ENCODE measurements at regions not wholly inside any gene's neighbourhood (a gene's known extent, or its start where the extent isn't known, plus 50 kb on each side); places are given as distances from the start of the nearest gene placed in this dataset.
"Not testable (repeated sequence)": the region's sequence is repeated elsewhere in the genome, so short reads cannot be mapped to it uniquely, and the experiment has no call there.

GRCh38 chr3:81363816-81364215, 397.6 kb downstream of the GBE1 start:
- DNase-seq: no peak

DNA sequence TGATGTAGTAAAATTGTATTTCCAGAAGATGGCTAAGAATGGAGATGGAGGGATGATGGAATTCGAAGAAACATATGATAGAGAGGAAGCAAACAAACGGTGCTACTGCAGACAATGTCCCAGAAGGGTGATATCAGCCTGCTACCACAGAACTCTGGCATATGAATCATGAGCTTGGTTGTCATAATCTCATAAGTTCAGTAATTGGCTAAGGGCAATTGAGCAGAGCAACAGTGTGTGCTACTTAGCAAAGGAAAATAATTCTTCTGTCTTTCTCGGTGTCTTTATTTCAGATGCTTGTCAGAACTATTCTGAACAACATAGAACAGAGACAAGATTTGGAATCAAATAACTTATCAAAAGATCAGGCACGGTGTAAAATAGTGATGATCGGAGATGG, 407.3 kb downstream of the GBE1 start:
- DNase-seq: no peak

GRCh38 chr3:81352867-81353266, 408.6 kb downstream of the GBE1 start:
- no peak for DNase-seq

GRCh38 chr3:81349816-81350340, 411.6 kb downstream of the GBE1 start:
- no peak for DNase-seq

DNA sequence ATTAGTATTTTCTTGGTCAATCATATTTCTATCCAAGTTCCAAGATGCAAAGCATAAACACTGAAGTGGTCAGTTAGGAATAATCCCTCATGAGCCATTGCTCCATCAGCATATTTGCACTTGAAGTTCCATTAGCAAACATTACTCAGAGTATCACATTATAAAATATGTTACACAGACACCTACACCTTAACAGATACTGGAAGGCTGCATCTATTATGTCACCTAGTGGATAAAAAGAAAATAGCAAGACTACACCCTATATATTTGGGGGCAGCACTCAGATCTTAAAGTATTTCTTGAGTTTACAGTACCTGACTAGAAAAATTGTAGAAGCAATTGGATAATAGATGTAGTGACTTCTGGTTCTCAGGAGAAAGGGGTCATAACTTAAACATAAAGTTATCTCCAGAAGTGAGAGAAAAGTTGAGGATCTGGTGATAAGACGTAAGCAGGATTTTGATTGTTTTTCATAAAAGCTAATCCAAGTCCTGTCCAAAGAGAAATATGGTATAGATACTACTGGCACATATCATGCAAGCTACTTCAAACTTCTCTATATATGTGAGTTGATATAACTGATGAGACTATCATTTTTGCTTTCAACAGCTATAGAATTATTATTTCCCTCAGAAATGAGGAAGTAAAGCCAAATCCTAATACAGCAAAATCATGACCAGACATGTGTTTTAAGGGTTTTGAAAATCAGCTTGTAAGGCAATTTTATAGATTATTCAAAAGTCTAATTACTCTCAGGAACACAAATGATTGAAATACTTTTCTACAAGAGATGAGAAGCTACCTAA, 422.2 kb downstream of the GBE1 start:
- no peak for DNase-seq

DNA sequence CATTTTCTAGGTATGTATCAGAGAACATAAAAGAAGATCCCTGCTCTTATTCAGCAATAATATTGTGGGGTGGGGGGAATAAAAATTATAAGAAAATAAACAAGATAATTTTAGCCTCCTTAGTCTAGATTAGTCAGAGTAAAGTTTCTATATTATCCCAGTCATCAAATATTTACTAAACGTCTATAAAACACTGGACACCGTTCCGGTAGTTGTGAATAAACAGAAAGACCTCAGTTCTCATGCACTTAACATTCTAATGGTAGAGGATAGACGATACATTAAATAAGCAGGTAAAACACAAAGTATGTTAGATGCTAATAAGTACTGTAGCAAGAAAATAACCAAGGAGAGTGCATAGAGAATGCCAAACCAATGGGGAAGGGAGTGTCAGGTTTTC, 425.0 kb downstream of the GBE1 start:
- DNase-seq: no peak

DNA sequence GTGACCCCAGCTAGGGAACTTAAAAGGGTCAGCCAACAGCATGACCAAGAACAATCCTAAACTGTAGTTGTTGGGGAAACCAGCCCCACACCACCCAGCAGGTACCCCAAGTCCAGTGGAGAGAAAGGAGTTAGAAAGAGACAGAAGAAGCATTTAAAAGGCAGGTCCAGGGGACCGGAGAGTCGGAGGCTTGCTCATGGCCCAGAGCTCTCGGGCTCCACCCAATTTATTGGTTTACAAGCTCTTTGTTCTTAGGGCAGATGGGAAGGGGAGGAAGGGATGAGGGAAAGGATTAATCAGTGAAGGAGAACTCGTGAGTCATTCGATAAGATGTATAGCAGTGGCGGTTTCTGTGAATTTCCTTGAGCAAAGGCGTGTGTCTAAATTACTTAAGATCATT, 431.6 kb downstream of the GBE1 start:
- DNase-seq: not testable (repeated sequence)

DNA sequence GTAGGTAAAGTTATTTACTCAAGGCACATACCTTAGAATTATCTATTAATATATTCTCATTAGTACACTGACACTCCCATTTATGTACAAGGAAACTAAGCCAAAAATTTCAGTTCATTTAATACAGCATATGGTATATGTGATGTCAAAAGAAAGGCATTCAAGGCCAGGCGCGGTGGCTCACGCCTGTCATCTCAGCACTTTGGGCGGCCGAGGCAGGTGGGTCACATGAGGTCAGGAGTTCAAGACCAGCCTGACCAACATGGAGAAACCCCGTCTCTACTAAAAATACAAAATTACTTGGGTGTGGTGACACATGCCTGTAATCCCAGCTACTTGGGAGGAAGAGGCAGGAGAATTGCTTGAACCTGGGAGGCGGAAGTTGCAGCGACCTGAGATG, 435.2 kb downstream of the GBE1 start:
- DNase-seq: no peak

DNA sequence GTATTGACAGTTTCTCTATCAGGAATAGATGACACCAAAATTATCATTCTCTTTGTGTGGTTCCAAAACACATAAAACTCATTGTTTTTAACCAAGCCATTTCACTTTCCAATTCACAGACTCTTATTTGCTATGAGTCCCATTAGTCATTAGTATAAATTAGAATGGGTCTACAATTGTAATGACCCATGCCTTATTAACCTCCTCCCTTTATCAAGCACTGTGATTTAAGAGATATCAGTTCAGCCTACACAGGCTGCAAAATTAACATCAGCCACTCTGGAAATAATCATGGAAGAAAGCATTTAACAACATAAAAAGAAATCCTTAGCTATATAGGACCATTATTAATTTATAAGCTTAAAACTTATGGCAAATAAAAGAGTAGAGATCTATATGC, 440.6 kb downstream of the GBE1 start:
- no peak for DNase-seq

GRCh38 chr3:81315030-81315429, 446.4 kb downstream of the GBE1 start:
- DNase-seq: no peak

DNA sequence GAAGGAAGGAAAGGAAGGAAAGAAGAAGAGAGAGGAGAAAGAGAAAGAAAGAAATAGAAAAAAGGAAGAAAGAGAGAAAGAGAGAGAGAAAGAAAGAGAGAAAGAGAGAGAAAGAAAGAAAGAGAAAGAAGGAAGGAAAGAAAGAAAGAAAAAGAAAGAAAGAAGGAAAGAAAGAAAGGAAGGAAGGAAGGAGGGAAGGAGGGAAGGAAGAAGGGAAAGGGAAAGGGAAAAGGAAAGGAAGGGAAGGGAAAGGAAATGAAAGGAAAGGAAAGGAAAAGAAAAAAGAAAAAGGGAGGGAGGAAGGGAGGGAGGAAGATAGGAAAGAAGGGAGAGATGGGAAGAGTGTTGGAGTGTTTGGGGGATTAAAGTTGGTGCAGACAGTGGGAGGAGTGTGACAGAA, 450.1 kb downstream of the GBE1 start:
- no peak for DNase-seq

GRCh38 chr3:81308306-81308705, 453.1 kb downstream of the GBE1 start:
- DNase-seq: no peak

DNA sequence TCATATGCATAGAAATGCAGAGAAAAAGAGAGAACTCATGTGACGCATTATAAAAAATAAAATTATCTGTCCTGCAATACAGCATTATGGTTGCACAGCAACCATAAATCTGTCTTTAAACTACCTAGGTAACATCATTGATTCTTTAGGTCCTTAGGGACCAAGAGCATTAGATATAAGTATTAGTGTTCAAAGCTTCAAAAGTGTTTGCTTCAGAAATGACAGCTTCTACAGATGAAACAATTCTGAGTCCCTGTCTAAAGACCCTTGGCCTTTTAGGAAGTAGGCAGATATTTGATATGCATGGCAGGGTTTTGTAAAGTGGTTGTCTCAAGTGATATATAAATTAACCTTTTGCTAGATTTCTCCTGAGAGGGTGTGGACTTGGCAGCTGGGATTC, 454.2 kb downstream of the GBE1 start:
- no peak for DNase-seq

DNA sequence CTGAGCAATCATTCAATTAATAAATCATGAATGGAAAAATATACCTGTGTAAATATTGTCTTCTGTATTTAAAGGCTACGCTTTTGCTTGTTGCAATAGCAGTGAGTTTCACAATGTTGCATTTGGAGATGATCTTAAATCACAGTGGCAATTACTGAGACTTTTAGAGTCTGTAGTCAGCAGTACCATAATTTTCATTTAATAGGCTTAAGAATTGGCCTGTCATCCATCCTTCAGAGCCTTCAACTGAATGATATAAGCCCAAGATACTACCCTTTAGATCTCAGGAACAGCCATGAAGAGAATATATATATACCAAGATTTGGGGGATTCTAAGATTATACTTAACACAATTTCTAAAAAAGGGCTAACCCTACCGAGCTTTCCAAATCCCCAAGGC, 458.1 kb downstream of the GBE1 start:
- no peak for DNase-seq

DNA sequence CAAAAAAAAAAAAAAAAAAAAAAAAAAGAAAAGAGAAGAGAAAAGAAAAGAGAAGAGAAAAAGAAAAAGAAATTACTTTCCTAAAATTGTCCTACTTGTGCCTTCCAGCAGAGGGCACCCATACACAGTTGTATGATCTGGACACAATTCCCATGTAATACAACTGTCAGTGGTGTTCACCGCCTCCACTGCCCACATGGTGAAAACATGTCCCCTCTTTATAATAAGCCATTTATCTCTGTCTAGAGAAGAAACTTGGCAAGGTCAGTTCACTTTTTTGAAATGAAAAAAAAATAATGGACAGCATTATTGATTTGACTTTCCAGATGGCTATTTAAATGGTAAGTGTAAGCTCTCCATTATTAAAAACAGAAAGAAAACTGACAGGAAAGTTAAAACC, 459.4 kb downstream of the GBE1 start:
- no peak for DNase-seq

DNA sequence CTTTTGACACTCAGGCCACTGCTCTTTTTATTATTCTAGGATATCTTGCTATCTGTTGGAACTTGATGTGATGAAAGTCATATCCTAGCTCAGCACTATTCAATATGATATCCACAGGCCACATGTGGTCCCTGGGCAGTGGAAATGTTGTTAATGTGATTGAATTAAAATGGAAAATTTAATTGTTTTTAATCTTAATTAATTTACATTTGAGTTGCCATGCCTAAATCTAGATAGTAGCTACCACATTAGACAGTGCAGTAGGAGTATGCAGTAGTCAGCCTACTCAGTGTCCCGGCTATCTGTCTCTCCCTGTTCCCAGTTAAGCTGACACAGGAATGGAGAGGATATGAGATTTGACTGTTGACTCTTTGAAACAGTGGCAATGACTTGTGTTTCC, 460.2 kb downstream of the GBE1 start:
- DNase-seq: no peak

GRCh38 chr3:81300324-81300927, 461.0 kb downstream of the GBE1 start:
- DNase-seq: no peak

DNA sequence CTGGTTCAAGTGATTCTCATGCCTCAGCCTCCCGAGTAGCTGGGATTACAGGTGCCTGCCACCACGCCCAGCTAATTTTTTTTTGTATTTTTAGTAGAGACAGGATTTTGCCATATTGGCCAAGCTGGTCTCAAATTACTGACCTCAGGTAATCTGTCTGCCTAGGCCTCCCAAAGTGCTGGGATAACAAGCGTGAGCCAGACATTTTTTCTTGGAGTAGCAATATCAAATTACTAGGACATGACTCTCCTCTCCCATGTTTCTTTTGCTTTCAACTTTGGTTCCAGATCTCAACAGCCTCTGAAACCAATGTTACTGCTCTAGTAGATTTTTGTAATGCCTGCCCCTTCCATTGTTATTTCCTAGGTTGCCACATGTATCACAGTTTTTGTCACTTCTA, 462.0 kb downstream of the GBE1 start:
- no peak for DNase-seq

GRCh38 chr3:81295906-81296577, 465.4 kb downstream of the GBE1 start:
- DNase-seq: no peak

DNA sequence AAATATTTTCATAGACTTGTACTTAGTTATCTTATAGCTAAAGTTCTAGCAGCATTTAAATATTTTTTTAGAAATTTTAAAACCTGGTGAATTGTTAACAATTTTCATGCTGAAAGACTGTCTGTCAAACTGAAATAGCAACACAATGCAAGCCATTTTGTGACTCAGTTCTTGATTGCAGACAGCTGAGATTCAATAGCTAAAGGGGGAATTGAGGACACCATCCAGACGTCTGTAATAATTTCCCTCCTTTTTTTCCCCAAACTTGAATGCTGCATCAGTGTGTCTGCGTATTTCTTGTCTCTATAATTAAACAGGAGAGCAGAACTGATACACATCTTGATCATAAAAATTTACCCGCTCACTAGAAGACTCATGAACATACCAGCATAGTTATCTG, 468.3 kb downstream of the GBE1 start:
- DNase-seq: no peak

DNA sequence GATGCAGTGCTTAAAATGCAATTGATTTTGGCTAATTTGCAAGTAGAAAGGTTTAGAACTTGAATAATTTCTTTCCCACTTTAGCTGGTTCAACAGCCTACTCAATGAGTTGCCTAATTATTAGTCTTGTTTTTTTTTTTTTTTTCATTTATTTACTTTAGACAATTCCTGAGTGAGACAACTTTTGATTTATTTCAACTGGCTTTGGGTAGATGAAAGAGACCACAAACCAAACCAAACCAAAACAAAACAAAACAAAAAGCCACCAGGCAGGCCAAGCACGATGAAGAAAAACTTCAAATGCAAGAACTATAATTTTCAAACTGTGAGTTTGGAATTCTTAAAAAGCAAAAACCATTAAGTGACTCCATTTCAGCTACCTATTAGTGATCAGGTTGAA, 469.9 kb downstream of the GBE1 start:
- no peak for DNase-seq

DNA sequence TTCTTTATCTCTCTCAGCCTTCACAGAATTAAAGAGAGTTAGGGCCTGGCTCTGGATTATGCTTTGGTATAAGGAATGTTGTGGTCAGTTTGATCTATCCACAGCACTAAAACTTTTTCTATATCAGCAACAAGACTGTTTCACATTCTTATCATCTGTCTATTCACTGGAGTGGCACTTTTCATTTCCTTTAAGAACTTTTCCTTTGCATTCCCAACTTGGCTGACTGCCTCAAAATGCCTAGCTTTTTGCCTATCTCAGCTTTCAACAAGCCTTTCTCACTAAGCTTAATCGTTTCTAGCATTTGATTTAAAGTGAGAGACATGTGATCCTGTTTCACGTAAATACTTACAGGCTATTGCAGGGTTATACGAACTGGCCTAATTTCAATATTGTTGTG, 471.8 kb downstream of the GBE1 start:
- no peak for DNase-seq

- no peak for DNase-seq
These were observed 481.7 kb downstream of the GBE1 start for GRCh38 chr3:81279481-81280379.
